ENCODE measurements at regions not wholly inside any gene's neighbourhood (a gene's known extent, or its start where the extent isn't known, plus 50 kb on each side); places are given as distances from the start of the nearest gene placed in this dataset.

DNA sequence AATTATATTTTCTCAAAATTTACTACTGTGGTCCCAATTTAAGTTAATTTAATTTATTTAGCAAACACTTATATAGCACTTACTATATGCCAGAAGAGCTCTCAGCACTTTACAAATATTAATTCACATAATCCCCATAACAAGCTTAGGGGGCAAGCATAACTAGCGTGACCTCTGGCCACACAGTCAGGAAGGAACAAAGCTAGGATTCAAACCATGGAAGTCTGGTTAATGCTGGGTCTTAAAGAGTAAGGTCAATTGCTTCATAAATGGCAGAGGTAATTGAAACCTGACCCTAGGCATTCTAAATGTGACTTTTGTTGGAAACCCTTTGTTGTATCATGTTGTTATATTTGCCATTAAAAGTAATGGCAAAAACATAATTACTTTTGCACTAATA, 279.5 kb upstream of the EMCN start:
- H3K27ac ChIP-seq: no peak overlapping the region
- TF ChIP-seq, protein P1, sequence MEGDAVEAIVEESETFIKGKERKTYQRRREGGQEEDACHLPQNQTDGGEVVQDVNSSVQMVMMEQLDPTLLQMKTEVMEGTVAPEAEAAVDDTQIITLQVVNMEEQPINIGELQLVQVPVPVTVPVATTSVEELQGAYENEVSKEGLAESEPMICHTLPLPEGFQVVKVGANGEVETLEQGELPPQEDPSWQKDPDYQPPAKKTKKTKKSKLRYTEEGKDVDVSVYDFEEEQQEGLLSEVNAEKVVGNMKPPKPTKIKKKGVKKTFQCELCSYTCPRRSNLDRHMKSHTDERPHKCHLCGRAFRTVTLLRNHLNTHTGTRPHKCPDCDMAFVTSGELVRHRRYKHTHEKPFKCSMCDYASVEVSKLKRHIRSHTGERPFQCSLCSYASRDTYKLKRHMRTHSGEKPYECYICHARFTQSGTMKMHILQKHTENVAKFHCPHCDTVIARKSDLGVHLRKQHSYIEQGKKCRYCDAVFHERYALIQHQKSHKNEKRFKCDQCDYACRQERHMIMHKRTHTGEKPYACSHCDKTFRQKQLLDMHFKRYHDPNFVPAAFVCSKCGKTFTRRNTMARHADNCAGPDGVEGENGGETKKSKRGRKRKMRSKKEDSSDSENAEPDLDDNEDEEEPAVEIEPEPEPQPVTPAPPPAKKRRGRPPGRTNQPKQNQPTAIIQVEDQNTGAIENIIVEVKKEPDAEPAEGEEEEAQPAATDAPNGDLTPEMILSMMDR (IDR thresholded peaks at IDR 0.05): no peak
- H3K4me3 ChIP-seq (ENCODE audit: low read depth in 1 of 2, low read length in 1 of 2): no peak overlapping the region
- H3K36me3 ChIP-seq: no peaks in the 10 kb centered on the region
- H3K9me3 ChIP-seq: no peaks in the 10 kb centered on the region
- H3K4me1 ChIP-seq (ENCODE audit: control insufficient read depth in 1 of 2, insufficient read depth in 1 of 2, low read depth in 1 of 2, low read length in 1 of 2): no peaks in the 10 kb centered on the region
- H3K27me3 ChIP-seq: no peaks in the 10 kb centered on the region

DNA sequence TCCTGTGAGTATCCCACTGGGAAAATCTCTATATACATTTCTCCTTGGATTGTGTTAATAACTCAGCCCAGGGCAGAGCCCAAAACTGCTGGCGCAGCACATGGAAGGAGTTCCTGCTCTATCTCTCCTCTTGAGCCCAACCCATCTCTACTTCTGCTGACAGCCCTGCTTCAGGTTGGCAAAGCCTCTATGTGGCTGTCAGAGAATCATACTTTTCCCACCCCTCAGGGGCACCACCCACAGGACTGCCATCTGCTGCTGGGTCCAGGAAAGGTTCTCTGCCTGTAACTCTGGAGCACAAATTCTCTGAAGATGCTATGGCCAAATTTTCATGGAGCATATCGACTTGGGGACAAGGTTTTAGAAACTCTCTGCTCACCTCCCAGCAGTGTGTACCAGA, 278.5 kb upstream of the EMCN start:
- no peaks in the 10 kb centered on the region for H3K27me3 ChIP-seq
- TF ChIP-seq, protein P1 (IDR thresholded peaks at IDR 0.05): no peak
- H3K36me3 ChIP-seq: no peaks in the 10 kb centered on the region
- no peak overlapping the region for H3K4me3 ChIP-seq (ENCODE audit: low read depth in 1 of 2, low read length in 1 of 2)
- H3K4me1 ChIP-seq (ENCODE audit: control insufficient read depth in 1 of 2, insufficient read depth in 1 of 2, low read depth in 1 of 2, low read length in 1 of 2): no peaks in the 10 kb centered on the region
- no peaks in the 10 kb centered on the region for H3K9me3 ChIP-seq
- H3K27ac ChIP-seq: no peak overlapping the region

DNA sequence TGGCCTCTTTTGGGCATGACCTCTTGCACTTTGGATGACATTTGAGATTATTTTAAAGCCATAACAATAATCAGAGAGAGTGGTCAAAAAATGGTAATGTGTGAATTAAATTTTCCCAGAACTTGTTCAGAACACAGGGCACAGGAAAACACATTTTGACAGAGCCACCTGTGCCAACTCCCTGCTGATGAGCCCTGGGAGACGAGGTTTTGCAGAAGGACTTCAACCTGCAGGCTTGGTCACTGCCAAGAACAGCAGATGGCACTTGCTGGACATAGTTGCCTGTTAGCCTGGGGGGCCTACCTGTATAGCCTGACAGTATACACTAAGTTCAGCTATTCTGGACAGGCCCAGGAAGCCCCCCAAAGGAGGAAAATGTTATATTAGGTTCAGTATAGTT, 277.8 kb upstream of the EMCN start:
- Histone ChIP-seq H3K36me3 (no peaks in the 10 kb centered on the region), H3K9me3 (no peaks in the 10 kb centered on the region), H3K27me3 (no peaks in the 10 kb centered on the region), H3K4me3 (ENCODE audit: low read depth in 1 of 2, low read length in 1 of 2) (no peak overlapping the region), H3K4me1 (ENCODE audit: control insufficient read depth in 1 of 2, insufficient read depth in 1 of 2, low read depth in 1 of 2, low read length in 1 of 2) (no peaks in the 10 kb centered on the region), H3K27ac (no peak overlapping the region)
- TF ChIP-seq, protein P1 (IDR thresholded peaks at IDR 0.05): no peak

DNA sequence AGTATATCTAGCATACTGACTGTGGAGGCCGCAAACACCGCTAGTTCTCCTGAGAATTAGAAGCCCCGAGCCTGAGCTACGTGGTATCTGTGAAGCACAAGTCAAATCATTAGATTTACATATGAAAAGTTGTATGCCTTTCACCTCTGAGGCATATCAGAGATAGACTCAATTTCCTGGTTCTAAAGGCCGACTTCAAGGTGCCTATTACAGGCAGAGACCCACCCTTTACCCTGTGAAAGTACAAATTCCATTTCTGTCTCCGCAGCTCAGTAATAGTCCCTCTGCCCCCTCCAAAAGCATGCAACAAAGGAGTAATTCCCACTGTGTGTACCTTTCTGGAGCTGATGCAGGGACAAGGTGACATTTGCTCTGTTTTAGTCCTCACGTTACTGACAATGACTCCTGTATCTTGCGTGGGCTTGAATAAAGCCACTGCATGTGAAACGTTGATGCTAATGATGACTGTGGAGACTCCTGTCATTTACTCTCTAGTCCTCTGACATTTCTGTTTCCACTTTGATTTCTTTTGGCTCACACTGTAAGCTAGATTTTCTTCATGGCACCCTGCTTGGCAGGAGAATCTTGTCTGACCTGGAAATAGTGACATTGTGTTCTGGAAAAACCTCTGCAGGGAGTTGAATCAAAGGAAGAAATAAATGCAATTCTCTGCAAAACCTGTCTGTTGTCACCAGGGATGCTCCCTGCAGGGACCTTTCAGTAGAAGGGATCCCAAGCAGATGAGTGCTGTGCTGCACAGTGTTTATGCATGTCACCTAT, 273.2 kb upstream of the EMCN start:
- TF ChIP-seq, protein P1 (IDR thresholded peaks at IDR 0.05): no peak
- Histone ChIP-seq H3K4me1 (ENCODE audit: control insufficient read depth in 1 of 2, insufficient read depth in 1 of 2, low read depth in 1 of 2, low read length in 1 of 2) (no peaks in the 10 kb centered on the region), H3K36me3 (no peaks in the 10 kb centered on the region), H3K27me3 (no peaks in the 10 kb centered on the region), H3K9me3 (no peaks in the 10 kb centered on the region), H3K27ac (no peak overlapping the region), H3K4me3 (ENCODE audit: low read depth in 1 of 2, low read length in 1 of 2) (no peak overlapping the region)

DNA sequence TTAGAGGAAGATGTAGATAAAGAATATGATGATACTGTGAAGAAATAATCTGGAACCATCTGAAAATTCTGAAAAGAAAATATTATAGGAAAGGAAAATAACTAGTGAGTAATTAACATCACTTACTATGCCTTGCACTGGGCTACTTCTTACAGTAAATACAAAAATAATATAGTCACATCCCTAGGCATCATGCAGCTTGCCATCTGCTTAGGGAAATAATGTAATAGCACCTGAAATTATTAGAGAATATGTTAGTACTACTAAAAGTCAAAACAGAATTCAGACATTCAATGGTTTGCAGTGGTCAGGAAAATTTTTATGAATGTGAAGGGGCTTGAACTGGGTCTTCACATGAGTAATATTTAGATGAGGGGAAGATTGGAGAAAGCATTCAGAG, 272.2 kb upstream of the EMCN start:
- Histone ChIP-seq H3K27ac (no peak overlapping the region), H3K4me3 (ENCODE audit: low read depth in 1 of 2, low read length in 1 of 2) (no peak overlapping the region), H3K4me1 (ENCODE audit: control insufficient read depth in 1 of 2, insufficient read depth in 1 of 2, low read depth in 1 of 2, low read length in 1 of 2) (no peaks in the 10 kb centered on the region), H3K9me3 (no peaks in the 10 kb centered on the region), H3K27me3 (no peaks in the 10 kb centered on the region), H3K36me3 (no peaks in the 10 kb centered on the region)
- TF ChIP-seq, protein P1 (IDR thresholded peaks at IDR 0.05): no peak
